HepG2 (cell line): ENCODE measurements at regions not wholly inside any gene's neighbourhood (a gene's known extent, or its start where the extent isn't known, plus 50 kb on each side); places are given as distances from the start of the nearest gene placed in this dataset.

Experiments
- ATAC-seq: fragments of 200-7000 bp; cut with Tn5 transposase; 3 replicates; pipeline ENCODE4 v1.9.1; 2020; ENCODE audit warnings: mild to moderate bottlenecking, moderate library complexity
- BruUV-seq: library from RNA; stranded (reverse); fragments of 400-500 nt; replicated peaks from 2 replicates; lab custom pipeline; 2021; lab: Mats Ljungman, UMichigan
- CTCF ChIA-PET: fragments of 300-600 bp; formaldehyde crosslinking; extraction: SDS; loops from one replicate; lab custom pipeline; 2021; ENCODE audit warnings: low total read pairs, inconsistent platforms, low intra/inter-chr PET ratio; lab: Yijun Ruan, JAX
- POLR2A ChIA-PET: fragments of 350-600 bp; sonication (Branson Sonifier 250); formaldehyde crosslinking; loops from one replicate; lab custom pipeline; 2020; ENCODE audit warnings: antibody characterized with exemption, inconsistent platforms; lab: Yijun Ruan, JAX
- DNase-seq: peaks from one replicate; pipeline ENCODE4 v3.0.0-alpha.2; 2015; ENCODE audit warnings: low spot score
- FAIRE-seq: peaks from 3 replicates; lab custom pipeline; 2011; peaks lifted over from hg19 to GRCh38; lab: Jason Lieb, UNC
- H2AFZ ChIP-seq: one replicate; pipeline ENCODE4 v1.6.1; 2011; ENCODE audit warnings: low read length, inconsistent platforms
- H3K27ac ChIP-seq: fragments of 300-600 bp; 3 replicates; pipeline ENCODE4 v1.8.0; 2011; ENCODE audit warnings: mixed run types, mild to moderate bottlenecking, mixed read lengths, low read length, inconsistent platforms; ENCODE audit not compliant: insufficient read depth; ENCODE audit errors: extremely low read length
- H3K27me3 ChIP-seq, 2 experiments: fragments of 200-600 bp in 1 of 2; 2 replicates in 1 of 2; 3 replicates in 1 of 2; pipeline versions ENCODE4 v1.6.0 to v1.8.0; 2011; ENCODE audit warnings: low read length in 2 of 2, mild to moderate bottlenecking in 2 of 2, moderate library complexity in 2 of 2, inconsistent platforms in 1 of 2; ENCODE audit not compliant: insufficient read depth in 2 of 2, control insufficient read depth in 1 of 2
- H3K36me3 ChIP-seq, 2 experiments: fragments of 200-600 bp in 1 of 2; replicated peaks in 1 of 2; 2 replicates in 1 of 2; 3 replicates in 1 of 2; pipeline versions ENCODE4 v1.5.1 to v1.8.0; 2011; ENCODE audit warnings: low read length in 2 of 2, inconsistent platforms in 1 of 2; ENCODE audit not compliant: insufficient read depth in 2 of 2, control insufficient read depth in 1 of 2
- H3K4me1 ChIP-seq: 2 replicates; pipeline ENCODE4 v1.5.1; 2012; ENCODE audit warnings: low read length, inconsistent platforms; ENCODE audit not compliant: insufficient read depth
- H3K4me2 ChIP-seq: 2 replicates; pipeline ENCODE4 v1.6.0; 2011; ENCODE audit warnings: low read depth, low read length, inconsistent platforms
- H3K4me3 ChIP-seq, 3 experiments: fragments of 200-600 bp in 1 of 3; sonication (generic), shearing (Covaris generic) in 1 of 3; replicated peaks in 1 of 3; 2 replicates each; pipeline ENCODE4 v1.5.1; 2011 to 2016; ENCODE audit warnings: low read length in 3 of 3, inconsistent platforms in 2 of 3, low read depth in 2 of 3, mild to moderate bottlenecking in 2 of 3, control low read depth in 1 of 3, mixed read lengths in 1 of 3; ENCODE audit not compliant: insufficient read depth in 1 of 3
- H3K79me2 ChIP-seq: one replicate; pipeline ENCODE4 v1.6.1; 2011; ENCODE audit warnings: low read length, inconsistent platforms; ENCODE audit not compliant: insufficient read depth
- H3K9ac ChIP-seq: 2 replicates; pipeline ENCODE4 v1.6.0; 2011; ENCODE audit warnings: mild to moderate bottlenecking, low read depth, low read length, inconsistent platforms; ENCODE audit not compliant: insufficient read depth
- H3K9me3 ChIP-seq: 2 replicates; pipeline ENCODE4 v1.5.1; 2012; ENCODE audit warnings: mild to moderate bottlenecking, low read length
- H4K20me1 ChIP-seq: 2 replicates; pipeline ENCODE4 v1.6.0; 2011; ENCODE audit warnings: inconsistent platforms, mild to moderate bottlenecking, low read length, moderate library complexity; ENCODE audit not compliant: insufficient read depth
- BCLAF1 ChIP-seq: fragments of 450-650 bp; IDR thresholded peaks from 2 replicates; pipeline ENCODE4 v1.6.1; 2017; ENCODE audit warnings: mild to moderate bottlenecking
- CCAR2 ChIP-seq: fragments of 200-400 bp; formaldehyde crosslinking; optimal IDR thresholded peaks from 2 replicates; pipeline ENCODE3; 2018; ENCODE audit warnings: low read depth, mild to moderate bottlenecking, low read length, moderate library complexity
- FOSL1 ChIP-seq: sonication (generic); formaldehyde crosslinking; IDR thresholded peaks from 2 replicates; pipeline ENCODE4 v1.9.0; 2021; ENCODE audit warnings: missing genetic modification reagents, borderline replicate concordance
- MIXL1 ChIP-seq: IDR thresholded peaks from 2 replicates; pipeline ENCODE4 v1.6.1; 2016
- SMAD3 ChIP-seq: sonication (generic); formaldehyde crosslinking; IDR thresholded peaks from 2 replicates; pipeline ENCODE4 v1.4.0; 2020; ENCODE audit warnings: missing genetic modification reagents
- TBX2 ChIP-seq: sonication (generic); formaldehyde crosslinking; IDR thresholded peaks from 2 replicates; pipeline ENCODE4 v1.5.0; 2020; ENCODE audit warnings: missing genetic modification reagents, mild to moderate bottlenecking, borderline replicate concordance
- ZBTB3 ChIP-seq: sonication (generic); formaldehyde crosslinking; IDR thresholded peaks from 2 replicates; pipeline ENCODE4 v1.4.0; 2020; ENCODE audit warnings: low read depth, mild to moderate bottlenecking, moderate library complexity, missing genetic modification reagents, borderline replicate concordance
- ZHX1 ChIP-seq: sonication (generic); formaldehyde crosslinking; IDR thresholded peaks from 2 replicates; pipeline ENCODE4 v1.8.1; 2022; ENCODE audit warnings: low read depth, mild to moderate bottlenecking, missing genetic modification reagents
- ZNF605 ChIP-seq: sonication (generic); formaldehyde crosslinking; IDR thresholded peaks from 2 replicates; pipeline ENCODE4 v1.8.0; 2022; ENCODE audit warnings: mild to moderate bottlenecking, missing genetic modification reagents
- ZNF790 ChIP-seq: sonication (generic); formaldehyde crosslinking; IDR thresholded peaks from 2 replicates; pipeline ENCODE4 v1.8.0; 2022; ENCODE audit warnings: missing genetic modification reagents, mild to moderate bottlenecking, borderline replicate concordance
- WGBS: methylation state at CpG from one replicate; pipeline ENCODE4 v1.1.6; 2017; ENCODE audit warnings: low lambda C conversion rate; 5-methylcytosine and 5-hydroxymethylcytosine counted together
- in situ Hi-C: cut with HindIII; loops from 2 replicates; pipeline ENCODE4 v1.10.0; 2017; ENCODE audit warnings: low pct_unique_long_range_greater_than_20kb; ENCODE audit not compliant: extremely low pct_ligation_motif_present
- intact Hi-C: fragments of 100-400 bp; cut with micrococcal nuclease; formaldehyde crosslinking; loops from one replicate; pipeline ENCODE4 v1.10.0; 2022; ENCODE audit not compliant: unreplicated experiment
- TF ChIP-seq, protein P1 (sequence below): sonication (generic); formaldehyde crosslinking; IDR thresholded peaks from 2 replicates; pipeline ENCODE4 v1.9.0; 2021; ENCODE audit warnings: mild to moderate bottlenecking, missing genetic modification reagents

GRCh38 chr3:132900481-132900880, 137.7 kb upstream of the TMEM108 start (continued):
- TF ChIP-seq, protein P1, sequence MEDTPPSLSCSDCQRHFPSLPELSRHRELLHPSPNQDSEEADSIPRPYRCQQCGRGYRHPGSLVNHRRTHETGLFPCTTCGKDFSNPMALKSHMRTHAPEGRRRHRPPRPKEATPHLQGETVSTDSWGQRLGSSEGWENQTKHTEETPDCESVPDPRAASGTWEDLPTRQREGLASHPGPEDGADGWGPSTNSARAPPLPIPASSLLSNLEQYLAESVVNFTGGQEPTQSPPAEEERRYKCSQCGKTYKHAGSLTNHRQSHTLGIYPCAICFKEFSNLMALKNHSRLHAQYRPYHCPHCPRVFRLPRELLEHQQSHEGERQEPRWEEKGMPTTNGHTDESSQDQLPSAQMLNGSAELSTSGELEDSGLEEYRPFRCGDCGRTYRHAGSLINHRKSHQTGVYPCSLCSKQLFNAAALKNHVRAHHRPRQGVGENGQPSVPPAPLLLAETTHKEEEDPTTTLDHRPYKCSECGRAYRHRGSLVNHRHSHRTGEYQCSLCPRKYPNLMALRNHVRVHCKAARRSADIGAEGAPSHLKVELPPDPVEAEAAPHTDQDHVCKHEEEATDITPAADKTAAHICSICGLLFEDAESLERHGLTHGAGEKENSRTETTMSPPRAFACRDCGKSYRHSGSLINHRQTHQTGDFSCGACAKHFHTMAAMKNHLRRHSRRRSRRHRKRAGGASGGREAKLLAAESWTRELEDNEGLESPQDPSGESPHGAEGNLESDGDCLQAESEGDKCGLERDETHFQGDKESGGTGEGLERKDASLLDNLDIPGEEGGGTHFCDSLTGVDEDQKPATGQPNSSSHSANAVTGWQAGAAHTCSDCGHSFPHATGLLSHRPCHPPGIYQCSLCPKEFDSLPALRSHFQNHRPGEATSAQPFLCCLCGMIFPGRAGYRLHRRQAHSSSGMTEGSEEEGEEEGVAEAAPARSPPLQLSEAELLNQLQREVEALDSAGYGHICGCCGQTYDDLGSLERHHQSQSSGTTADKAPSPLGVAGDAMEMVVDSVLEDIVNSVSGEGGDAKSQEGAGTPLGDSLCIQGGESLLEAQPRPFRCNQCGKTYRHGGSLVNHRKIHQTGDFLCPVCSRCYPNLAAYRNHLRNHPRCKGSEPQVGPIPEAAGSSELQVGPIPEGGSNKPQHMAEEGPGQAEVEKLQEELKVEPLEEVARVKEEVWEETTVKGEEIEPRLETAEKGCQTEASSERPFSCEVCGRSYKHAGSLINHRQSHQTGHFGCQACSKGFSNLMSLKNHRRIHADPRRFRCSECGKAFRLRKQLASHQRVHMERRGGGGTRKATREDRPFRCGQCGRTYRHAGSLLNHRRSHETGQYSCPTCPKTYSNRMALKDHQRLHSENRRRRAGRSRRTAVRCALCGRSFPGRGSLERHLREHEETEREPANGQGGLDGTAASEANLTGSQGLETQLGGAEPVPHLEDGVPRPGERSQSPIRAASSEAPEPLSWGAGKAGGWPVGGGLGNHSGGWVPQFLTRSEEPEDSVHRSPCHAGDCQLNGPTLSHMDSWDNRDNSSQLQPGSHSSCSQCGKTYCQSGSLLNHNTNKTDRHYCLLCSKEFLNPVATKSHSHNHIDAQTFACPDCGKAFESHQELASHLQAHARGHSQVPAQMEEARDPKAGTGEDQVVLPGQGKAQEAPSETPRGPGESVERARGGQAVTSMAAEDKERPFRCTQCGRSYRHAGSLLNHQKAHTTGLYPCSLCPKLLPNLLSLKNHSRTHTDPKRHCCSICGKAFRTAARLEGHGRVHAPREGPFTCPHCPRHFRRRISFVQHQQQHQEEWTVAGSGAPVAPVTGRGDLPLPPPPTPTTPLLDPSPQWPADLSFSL (CRISPR knock-in tag): no peak
- TF ChIP-seq SMAD3 (CRISPR knock-in tag): no peak

- H3K4me3 ChIP-seq: no peak overlapping the region
- no peak overlapping the region for H3K4me2 ChIP-seq
- H3K9me3 ChIP-seq: no peaks in the 10 kb centered on the region
- in situ Hi-C loops: no loop called here
- POLR2A ChIA-PET: no interaction called here
- H3K4me1 ChIP-seq: no peaks in the 10 kb centered on the region
- DNase-seq (no peak), FAIRE-seq (no peak), ATAC-seq (no peak)
- no peaks in the 10 kb centered on the region for H3K27me3 ChIP-seq
- TF ChIP-seq BCLAF1: no peak
- TF ChIP-seq MIXL1 (CRISPR knock-in tag): no peak
- TF ChIP-seq CCAR2: no peak
- TF ChIP-seq TBX2 (CRISPR knock-in tag): no peak
- no peak for TF ChIP-seq ZNF605
- TF ChIP-seq FOSL1 (CRISPR knock-in tag): no peak
- TF ChIP-seq ZHX1 (CRISPR knock-in tag): no peak
- TF ChIP-seq ZNF790: no peak
- no peak for TF ChIP-seq ZBTB3 (CRISPR knock-in tag)
- H3K36me3 ChIP-seq: no peaks in the 10 kb centered on the region
- H4K20me1 ChIP-seq: no peaks in the 10 kb centered on the region
- no peaks in the 10 kb centered on the region for H3K79me2 ChIP-seq
- H2AFZ ChIP-seq: no peak overlapping the region
- H3K27ac ChIP-seq: no peak overlapping the region
- BruUV-seq: no TSS peak
- CTCF ChIA-PET: no interaction called here
- WGBS: 3% methylated on average over 5 of the region's 5 CpGs
- no peak overlapping the region for H3K9ac ChIP-seq
- intact Hi-C loops: no loop called here
These were observed 140.1 kb upstream of the TMEM108 start for GRCh38 chr3:132898141-132898540.
